Left cardiac atrium (tissue), 4 donors: ENCODE measurements at regions not wholly inside any gene's neighbourhood (a gene's known extent, or its start where the extent isn't known, plus 50 kb on each side); places are given as distances from the start of the nearest gene placed in this dataset.
A peak's percentile ranks its signal among the peaks of the same experiment; 100 is the strongest.

Source experiments
- ATAC-seq, 2 donors: fragments of 200-7000 bp; cut with Tn5 transposase; one replicate each; pipeline ENCODE4 v1.9.1; 2020; ENCODE audit warnings: mild to moderate bottlenecking in 2 of 2, moderate library complexity in 2 of 2
- DNase-seq: peaks from one replicate; pipeline ENCODE4 v3.0.0-alpha.2; 2020
- intact Hi-C, 2 donors: fragments of 100-400 bp; cut with DNase I; formaldehyde crosslinking; loops; one replicate each; pipeline versions ENCODE4 v1.14.1 to v1.15.1; 2022 to 2023
- donor health status: DM: no; HTN: yes; CAD: no.
- donor health status: DM: no; HTN: yes; CAD: no; lungs with severe emphysema.
- donor health status: DM: yes; HTN: yes; CAD: no.
- donor health status: Dilated cardiomyopathy.

DNA sequence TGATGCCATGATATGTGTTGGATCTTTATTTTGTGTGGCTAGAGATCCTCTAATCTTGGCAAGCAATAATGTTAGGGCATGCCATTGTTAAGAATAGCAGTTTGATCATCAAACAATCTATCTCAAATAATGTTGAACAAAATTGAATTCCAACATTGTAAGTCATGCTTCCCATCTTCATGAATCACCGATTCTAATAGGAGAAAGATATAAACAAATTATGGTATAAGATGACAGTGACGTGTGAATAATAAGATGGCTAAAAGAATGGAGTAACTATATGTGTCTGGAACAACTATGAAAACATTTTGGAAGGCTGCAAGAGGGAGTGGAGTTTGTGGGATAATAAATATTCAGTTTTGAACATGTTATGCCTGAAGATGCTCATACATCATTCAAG lies 208.4 kb downstream of the DTHD1 start:
- ATAC-seq (no peak), DNase-seq (no peak)
- intact Hi-C loops: no loop called here

DNA sequence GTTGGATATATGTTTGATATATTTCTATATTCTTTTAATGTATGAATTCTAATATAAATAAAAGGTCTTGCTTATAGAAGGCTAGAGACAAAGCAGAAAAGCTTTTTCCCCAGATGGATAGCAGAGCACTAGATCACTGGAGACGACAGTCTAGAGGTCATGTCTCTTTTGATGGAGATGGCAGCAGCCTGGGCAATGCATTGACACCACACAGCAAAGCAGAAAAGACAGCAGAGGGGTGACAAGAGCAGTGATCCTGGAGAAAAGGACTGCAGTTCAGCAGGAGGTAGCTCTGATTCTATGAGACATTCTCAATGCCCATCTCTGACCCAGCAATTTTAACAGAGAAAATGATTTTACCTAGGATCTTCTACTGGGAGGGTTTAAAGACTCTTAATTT lies 210.6 kb downstream of the DTHD1 start:
- DNase-seq: no peak
- ATAC-seq: no peak
- intact Hi-C loops: no loop called here

DNA sequence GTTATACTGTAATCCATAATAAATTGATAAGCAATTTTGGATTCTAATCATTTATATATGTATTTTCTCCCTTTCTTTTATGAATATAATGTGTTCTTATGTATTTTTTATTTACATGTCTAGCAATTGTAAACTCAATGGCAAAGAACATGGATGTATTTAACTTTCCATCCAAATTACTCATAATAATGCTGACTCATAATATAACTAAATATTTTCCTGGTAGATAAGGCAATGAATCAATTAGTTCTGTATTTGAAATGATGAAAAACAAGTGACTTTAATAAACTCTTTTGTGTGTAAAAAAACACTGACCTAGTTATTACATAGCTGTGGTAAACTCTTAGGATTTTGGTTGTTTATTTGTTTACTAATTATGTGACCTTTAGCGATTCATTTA lies 211.2 kb downstream of the DTHD1 start:
- intact Hi-C loops: no loop called here
- no peak for DNase-seq
- ATAC-seq: no peak

DNA sequence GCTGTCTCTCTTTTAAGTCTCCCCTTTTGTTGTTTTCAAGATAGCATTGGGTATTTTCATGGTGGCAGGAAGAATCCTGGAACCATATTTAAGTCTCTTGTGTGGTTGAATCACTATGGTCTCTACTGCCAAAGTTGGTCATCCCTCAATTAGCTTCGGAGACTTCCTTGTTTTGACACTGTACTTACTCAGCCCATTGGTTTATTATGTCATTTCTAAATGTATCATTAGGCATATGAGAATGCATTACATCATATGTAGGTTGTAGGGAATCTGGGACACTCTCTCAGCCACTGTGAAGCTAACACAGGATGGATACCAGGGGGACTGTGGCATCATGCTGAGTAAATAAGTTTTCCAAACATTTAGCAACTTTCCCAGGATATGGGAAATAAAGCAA lies 211.8 kb downstream of the DTHD1 start:
- intact Hi-C loops: no loop called here

DNA sequence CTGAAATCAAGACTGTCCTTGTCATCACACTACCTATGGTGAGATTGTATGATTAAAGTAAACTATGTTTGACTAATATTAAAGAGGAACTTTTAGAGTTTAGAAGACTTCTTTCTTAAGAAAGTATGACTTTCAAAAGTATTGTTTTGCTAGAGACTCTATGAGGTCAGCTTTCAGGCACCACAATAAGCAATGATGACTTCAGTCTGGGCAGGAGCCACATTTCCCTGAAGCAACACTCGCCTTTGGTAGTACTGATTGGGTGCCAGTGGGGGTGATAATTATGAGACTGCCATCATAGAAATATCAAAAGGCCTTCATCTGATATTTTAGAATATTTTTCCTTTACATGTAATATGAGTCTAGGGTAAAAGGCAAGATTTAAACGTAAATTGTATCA lies 212.6 kb downstream of the DTHD1 start:
- intact Hi-C loops: no loop called here
- ATAC-seq: no peak
- no peak for DNase-seq

More for the DNA sequence above, 211.8 kb downstream of the DTHD1 start:
- DNase-seq (no peak), ATAC-seq (no peak)

DNA sequence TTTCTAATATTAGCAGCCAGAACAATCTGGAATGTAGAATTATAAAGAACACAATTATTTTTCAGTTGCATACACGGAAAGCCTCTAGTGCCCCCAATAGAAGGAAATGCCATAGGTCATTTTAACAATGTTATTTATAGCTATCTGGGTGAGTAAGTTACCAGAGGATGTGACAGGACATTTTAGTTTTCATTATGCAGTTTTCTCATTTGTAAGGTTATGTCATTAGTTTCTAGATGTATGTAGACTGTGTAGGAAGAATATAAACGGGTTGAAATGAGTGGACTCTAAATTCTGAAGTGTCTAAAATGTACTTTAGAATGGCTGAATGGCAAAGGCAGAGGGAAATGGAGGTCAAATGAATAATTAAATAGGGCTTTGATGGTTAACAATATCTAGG lies 213.3 kb downstream of the DTHD1 start:
- DNase-seq (no peak), ATAC-seq (no peak)
- intact Hi-C loops: no loop called here

DNA sequence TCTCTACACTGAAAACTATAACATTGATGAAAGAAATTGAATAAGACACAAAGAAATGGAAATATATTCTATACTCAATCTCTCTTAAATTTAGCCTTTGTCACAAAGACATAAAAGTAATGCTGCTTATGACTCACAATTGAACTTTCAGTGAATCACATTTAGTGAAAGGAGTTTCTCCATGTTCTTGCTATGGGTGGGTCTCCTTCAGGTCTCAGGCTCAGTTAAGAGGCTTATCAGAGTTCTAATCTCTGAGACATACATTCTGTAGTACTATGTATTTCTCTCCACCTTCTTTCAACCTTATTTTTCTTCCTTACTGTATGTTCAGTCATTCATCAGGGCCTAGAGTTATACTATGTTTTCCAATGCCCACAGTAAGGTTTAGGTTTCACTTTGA lies 220.9 kb downstream of the DTHD1 start:
- ATAC-seq: no peak
- no peak for DNase-seq
- intact Hi-C loops: no loop called here

DNA sequence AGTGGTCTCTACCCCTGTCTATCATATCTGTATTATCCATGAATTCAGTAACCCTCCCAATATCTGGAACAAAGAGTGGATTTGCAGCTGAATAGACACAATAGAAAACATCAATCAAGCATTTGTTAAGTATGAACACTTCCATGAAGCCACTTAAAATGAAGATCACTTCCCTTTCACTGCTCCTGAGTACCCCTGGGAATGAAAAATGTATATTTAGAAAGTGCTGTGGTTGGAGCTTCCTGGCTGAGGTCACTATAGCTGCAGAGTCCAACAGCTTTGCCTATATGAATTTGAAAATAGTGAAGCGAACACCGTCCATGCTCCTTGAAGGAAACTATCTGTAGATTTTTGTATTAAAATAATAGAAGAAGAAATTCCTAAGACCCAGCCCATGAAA lies 227.0 kb downstream of the DTHD1 start:
- DNase-seq (no peak), ATAC-seq (no peak)
- intact Hi-C loops: no loop called here

DNA sequence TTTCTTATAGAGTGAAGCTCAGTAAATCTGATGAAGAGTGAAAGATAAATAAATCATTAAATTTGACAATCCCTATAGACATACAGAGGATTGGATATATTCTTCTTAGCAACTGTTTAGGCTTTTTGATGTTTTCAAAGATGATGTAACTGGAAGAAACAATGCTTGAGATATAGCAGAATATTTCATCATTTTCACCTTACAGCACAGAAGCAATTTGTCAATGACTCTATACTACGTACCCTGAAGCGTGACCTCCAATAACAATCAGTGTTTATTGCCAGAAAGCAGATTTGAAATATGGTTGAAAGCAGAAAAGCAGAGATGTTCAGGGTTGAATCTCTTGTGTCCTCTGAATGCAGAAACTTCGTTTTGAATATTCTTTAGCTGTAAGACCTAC lies 228.4 kb downstream of the DTHD1 start:
- no peak for ATAC-seq
- no peak for DNase-seq
- intact Hi-C loops: no loop called here

DNA sequence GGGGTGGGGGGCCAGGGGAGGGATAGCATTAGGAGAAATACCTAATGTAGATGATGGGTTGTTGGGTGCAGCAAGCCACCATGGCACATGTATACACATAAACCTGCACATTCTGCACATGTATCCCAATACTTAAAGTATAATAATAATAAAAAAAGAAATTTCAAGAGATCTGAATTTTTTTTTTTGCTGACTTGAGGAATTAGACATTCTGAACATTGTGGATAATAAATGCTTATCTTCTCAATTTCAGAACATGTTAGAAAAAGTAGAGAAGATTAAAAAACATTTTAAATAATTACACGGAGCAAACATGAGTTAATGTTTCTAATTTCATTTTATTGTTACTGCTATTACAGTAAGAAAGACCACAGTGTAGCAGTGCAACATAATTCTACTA lies 230.4 kb downstream of the DTHD1 start:
- intact Hi-C loops: no loop called here
- ATAC-seq (no peak), DNase-seq (no peak)

DNA sequence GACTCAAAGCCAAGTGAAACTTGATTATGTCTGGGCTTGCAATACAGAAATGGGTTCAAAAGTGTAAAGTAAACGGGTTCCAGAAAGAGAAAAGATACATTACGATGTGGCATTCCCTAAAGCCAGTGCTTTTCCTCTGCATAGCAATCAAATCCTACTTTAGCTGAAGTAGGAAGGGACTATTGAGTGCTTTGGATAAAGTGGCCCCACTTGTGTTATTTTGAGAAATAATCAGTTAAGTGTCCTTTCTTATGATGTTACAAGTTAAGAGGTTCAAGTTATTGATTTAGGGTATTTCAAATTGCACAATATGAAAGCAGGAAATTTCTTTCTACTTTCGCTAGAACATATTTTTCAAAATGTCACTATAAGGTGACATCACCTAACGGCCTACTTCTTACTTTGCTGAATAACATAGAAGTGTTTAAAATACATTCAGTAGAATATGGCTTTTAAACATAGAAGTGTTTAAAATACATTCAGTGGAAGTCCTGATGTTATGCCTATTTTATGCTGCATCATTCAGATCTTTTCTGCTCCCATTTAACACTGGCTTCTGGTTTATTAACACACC lies 235.2 kb downstream of the DTHD1 start:
- ATAC-seq (no peak), DNase-seq (no peak)
- intact Hi-C loops: no loop called here

DNA sequence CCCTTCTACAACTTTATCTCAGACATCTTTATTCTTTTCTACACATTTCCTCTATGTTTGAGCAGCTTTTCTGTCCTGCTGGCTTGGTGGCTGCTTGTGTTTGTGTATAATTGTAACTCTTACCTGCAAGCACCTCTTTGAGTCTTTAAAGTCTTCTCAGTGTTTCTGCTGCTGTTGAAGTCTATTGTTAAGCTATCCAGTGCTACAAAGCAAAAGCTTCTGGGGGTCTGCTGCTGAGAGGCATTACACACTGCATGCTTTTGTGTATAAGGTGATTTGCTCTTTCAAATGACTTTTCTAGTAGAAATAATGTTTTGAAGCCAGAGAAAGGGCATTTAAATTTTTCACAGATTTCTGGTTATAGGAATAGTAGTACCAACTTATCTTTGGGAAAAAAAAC lies 241.8 kb downstream of the DTHD1 start:
- DNase-seq (no peak), ATAC-seq (no peak)
- intact Hi-C loops: no loop called here

DNA sequence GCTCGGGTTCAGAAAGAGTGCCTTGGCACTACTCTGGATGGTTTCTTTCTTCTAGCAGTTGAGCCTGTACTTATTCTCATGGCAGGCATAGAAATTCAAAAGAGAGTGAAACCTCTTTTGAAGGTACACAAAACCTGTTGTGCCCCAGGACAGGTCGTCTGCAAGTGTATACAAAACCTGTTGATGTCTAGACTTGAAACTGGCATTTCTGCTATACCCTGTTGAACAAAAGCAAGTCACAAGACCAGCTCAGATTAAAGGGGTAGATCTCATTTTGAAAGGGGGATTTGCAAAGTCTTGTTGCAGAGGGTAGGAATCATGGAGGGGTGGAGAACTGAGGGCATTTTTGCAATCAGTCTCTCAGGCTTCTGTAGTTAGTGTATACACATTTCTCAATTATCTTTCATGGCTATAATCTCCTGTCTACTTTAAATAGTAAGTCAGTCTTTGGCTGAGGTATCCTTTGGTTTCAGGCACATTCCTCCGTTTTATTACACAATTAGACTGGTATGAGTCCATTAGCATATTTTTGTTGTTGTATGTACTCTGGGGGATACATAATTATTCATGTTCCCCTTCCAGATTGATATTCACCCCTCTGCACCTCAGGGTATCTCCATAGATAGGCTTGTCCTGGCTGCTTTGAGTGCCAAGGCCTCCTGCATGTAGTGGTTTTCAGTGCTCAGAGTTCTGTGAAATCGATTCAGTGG lies 251.4 kb downstream of the DTHD1 start:
- DNase-seq (no peak), ATAC-seq (peak in 1 of 2 donors; percentile 68)
- intact Hi-C loops: no loop called here

DNA sequence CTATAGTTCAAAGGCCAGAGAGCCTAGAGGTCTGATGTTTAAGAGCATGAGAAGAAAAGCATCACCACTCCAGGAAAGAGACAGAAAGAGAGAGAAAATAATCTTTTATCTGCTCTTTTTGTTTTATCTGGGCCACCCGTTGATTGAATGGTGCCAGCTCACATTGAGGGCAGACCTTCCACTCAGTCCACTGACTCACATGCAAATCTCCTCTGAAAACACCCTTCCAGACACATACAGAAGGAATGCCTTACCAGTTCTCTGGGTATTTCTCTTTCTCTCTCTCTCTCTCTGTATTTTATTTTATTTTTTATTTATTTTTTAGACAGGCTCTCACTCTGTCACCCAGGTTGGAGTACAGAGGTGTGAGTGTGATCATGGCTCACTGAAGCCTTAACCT lies 252.5 kb downstream of the DTHD1 start:
- peak in 1 of 2 donors; percentile 69 for ATAC-seq
- DNase-seq: no peak
- intact Hi-C loops: no loop called here

DNA sequence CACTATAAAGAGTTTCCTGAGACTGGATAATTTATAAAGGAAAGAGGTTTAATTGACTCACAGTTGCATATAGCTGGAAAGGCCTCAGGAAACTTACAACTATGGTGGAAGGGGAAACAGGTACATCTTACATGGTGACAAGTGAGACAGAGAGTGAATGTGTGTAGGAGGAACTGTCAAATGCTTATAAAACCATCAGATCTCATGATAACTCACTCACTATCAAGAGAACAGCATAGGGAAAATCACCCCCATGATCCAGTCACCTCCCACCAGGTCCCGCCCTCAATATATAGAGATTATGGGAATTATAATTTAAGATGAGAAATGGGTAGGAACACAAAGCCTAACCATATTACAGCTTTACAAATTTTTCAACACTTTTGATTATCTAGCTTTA lies 266.0 kb downstream of the DTHD1 start:
- DNase-seq (no peak), ATAC-seq (no peak)
- intact Hi-C loops: no loop called here

DNA sequence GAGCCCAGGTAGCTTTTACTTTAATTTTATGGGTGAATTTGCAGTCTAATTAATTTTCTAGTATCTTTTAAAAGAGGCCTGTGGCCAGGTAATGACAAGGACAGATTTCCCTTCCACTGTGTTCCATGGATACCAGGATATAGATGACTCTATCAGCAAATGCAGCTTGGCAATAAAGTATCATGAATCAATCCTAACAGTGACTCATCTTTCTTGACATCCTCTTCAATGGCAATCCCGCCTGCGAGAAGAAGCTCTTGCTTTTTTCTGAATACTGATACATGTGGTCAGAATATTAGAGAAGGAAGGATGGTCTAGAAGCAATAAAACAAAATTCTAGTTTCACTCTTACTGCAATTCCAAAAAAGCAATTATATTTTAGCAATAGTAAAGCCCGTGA lies 267.8 kb downstream of the DTHD1 start:
- intact Hi-C loops: no loop called here
- DNase-seq (no peak), ATAC-seq (no peak)

DNA sequence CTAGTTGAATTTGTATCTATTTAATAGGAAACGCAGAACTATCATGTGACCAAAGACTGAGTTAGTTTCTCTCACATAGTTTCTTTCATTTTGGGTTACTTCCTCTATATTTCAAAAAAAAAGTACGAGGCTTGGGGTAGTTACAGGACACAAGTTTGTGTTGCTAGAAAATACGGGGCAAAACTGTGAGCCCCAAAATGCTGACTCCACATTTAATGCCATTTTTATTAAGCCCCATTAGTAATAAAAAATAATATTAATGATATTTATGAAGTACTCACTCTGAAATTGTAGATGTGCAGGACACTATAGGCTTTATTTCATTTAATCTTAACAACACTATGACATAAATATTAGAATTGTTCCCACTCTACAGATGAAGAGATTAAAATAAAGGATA lies 268.6 kb downstream of the DTHD1 start:
- no peak for DNase-seq
- intact Hi-C loops: no loop called here
- no peak for ATAC-seq

DNA sequence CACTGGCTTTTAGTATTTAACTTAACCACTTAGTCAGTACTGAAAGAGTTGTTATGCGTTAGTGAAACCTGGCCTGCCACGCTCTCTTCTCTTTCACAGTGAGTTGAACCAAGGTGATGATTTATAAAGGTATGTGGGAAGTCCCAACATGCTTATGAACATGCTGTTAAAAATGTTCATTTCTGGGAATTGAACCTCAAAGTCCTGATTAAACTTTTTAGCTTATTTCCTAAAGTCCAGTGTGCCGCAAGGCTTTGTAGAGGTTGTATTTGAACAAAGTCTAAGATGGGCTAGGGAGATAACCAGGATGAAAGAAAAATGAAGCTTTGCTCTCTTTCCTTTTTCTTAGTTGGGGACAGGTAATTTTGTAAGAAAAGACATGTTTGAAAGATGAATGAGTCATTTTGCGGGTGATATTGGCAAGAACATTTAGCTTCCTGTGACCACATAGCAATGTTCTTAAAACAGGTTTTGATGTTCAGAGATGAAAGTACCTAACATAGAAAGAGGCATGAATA lies 270.3 kb downstream of the DTHD1 start:
- no peak for ATAC-seq
- intact Hi-C loops: no loop called here
- DNase-seq: no peak

DNA sequence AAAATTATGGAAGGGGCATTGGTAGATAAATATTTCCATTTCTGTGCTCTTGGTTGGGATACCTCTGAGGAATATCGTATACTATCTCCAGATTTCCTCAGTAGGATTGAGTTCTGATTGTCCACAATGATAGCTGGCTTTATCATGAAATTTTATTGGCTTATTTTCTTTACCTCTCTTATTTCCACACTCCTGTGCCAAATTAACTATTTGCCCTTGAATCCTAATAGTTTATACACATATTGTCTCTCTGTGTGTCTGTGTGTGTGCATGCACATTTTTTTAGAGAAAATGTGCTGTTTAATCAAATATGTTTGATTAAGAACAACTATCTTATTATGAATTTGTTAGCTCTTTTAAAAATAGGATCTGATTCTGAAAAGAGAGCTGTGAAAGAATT lies 271.6 kb downstream of the DTHD1 start:
- intact Hi-C loops: no loop called here
- DNase-seq (no peak), ATAC-seq (no peak)

DNA sequence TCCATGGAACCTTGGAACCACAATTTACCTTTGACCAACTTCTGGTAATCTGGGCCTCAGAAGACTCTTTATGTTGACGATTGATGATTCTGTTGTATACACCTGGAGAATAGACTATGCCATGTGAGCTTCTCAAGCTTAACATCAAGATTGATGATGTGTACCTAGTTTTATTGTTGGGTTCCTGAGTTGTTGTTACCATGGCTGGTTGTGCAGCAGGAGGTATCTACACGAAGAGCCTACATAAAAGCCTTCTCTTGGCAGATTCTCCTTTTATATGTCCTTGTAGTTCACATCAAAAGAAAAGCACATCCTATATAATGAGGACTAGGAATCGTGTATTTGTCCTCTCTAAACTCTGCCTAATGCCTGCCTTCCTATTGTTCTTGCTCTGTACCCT lies 272.0 kb downstream of the DTHD1 start:
- intact Hi-C loops: no loop called here
- no peak for ATAC-seq
- DNase-seq: no peak

DNA sequence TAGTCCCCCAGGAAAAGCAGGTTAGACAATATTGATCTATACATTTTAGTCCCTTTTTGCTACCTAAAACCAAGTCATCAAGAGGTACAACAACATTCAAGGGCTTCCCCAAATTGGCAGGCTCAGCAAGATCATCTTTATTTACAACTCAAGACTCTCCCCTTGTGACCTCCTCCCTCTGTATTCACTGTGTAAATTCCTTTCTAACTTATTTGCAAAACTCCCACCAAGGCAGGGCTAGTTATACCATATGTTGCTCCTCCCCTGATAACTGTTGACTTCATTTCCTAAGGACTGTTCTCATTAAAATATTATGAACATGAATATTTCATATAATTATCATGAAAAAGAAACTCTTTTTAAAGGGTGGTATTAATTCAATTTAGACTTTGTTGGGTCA lies 275.6 kb downstream of the DTHD1 start:
- intact Hi-C loops: no loop called here
- ATAC-seq (no peak), DNase-seq (no peak)
